Type B pancreatic cell (in vitro differentiated cells): ENCODE measurements at regions not wholly inside any gene's neighbourhood (a gene's known extent, or its start where the extent isn't known, plus 50 kb on each side); places are given as distances from the start of the nearest gene placed in this dataset.

Source experiments
- DNase-seq: peaks from one replicate; pipeline ENCODE4 v3.0.0; 2021; ENCODE audit warnings: mixed read lengths; ENCODE audit not compliant: unreplicated experiment; ENCODE audit errors: extremely low spot score
- H3K27ac Mint-ChIP-seq: 2 replicates; pipeline ENCODE4 v1.8.0; 2021; ENCODE audit warnings: mild to moderate bottlenecking, mixed read lengths
- H3K27me3 Mint-ChIP-seq: 2 replicates; pipeline ENCODE4 v1.8.0; 2021; ENCODE audit warnings: mixed read lengths
- H3K36me3 Mint-ChIP-seq: 2 replicates; pipeline ENCODE4 v1.8.0; 2021; ENCODE audit warnings: mixed read lengths
- H3K4me1 Mint-ChIP-seq: one replicate; pipeline ENCODE4 v1.8.0; 2021; ENCODE audit warnings: mixed read lengths; ENCODE audit not compliant: unreplicated experiment
- H3K4me3 Mint-ChIP-seq: 2 replicates; pipeline ENCODE4 v1.8.0; 2021; ENCODE audit warnings: mild to moderate bottlenecking, mixed read lengths
- H3K9me3 Mint-ChIP-seq: 2 replicates; pipeline ENCODE4 v1.8.0; 2021; ENCODE audit warnings: mixed read lengths
- TF ChIP-seq, protein P1 (sequence below): fragments of 200-600 bp; sonication (generic); conservative IDR thresholded peaks from 2 replicates; pipeline ENCODE4 v1.5.0; 2021; ENCODE audit warnings: antibody characterized with exemption, mild to moderate bottlenecking

GRCh38 chr6:91358986-91359385 lies 772.1 kb upstream of the MAP3K7 start:
- no peak overlapping the region for H3K27ac Mint-ChIP-seq

DNA sequence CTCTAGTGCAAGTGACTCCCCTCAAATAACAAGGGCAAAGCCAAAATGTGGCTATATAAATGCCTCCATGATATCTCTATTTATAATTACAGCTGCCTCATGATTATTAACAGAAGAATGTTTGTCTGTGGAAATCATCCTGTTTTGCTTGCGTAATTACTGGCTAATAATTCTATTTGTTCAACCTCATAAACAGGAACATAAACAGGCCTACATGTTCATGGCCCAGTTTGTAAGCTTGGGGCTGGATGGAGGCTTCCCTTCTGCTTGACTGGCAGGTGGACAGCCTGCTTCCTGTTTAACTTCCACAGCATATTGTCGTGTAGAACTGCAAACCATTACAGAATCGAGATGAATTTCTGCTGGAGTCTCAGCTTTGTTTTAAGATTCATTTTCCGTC lies 766.0 kb upstream of the MAP3K7 start:
- no peaks in the 10 kb centered on the region for H3K27me3 Mint-ChIP-seq
- TF ChIP-seq, protein P1, sequence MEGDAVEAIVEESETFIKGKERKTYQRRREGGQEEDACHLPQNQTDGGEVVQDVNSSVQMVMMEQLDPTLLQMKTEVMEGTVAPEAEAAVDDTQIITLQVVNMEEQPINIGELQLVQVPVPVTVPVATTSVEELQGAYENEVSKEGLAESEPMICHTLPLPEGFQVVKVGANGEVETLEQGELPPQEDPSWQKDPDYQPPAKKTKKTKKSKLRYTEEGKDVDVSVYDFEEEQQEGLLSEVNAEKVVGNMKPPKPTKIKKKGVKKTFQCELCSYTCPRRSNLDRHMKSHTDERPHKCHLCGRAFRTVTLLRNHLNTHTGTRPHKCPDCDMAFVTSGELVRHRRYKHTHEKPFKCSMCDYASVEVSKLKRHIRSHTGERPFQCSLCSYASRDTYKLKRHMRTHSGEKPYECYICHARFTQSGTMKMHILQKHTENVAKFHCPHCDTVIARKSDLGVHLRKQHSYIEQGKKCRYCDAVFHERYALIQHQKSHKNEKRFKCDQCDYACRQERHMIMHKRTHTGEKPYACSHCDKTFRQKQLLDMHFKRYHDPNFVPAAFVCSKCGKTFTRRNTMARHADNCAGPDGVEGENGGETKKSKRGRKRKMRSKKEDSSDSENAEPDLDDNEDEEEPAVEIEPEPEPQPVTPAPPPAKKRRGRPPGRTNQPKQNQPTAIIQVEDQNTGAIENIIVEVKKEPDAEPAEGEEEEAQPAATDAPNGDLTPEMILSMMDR: no peak
- no peaks in the 10 kb centered on the region for H3K4me1 Mint-ChIP-seq
- no peaks in the 10 kb centered on the region for H3K36me3 Mint-ChIP-seq
- no peaks in the 10 kb centered on the region for H3K9me3 Mint-ChIP-seq
- H3K27ac Mint-ChIP-seq: no peak overlapping the region
- no peak for DNase-seq
- H3K4me3 Mint-ChIP-seq: no peak overlapping the region

More at GRCh38 chr6:91358986-91359385, 772.1 kb upstream of the MAP3K7 start:
- no peak for DNase-seq
- TF ChIP-seq, protein P1: no peak
- H3K36me3 Mint-ChIP-seq: no peaks in the 10 kb centered on the region
- no peak overlapping the region for H3K4me3 Mint-ChIP-seq
- no peaks in the 10 kb centered on the region for H3K4me1 Mint-ChIP-seq
- peaks cover 4% of the 10 kb centered on the region for H3K9me3 Mint-ChIP-seq
- H3K27me3 Mint-ChIP-seq: no peaks in the 10 kb centered on the region

GRCh38 chr6:91352321-91352720 lies 765.4 kb upstream of the MAP3K7 start:
- DNase-seq: no peak
- no peaks in the 10 kb centered on the region for H3K27me3 Mint-ChIP-seq
- H3K9me3 Mint-ChIP-seq: no peaks in the 10 kb centered on the region
- TF ChIP-seq, protein P1: no peak
- H3K4me1 Mint-ChIP-seq: no peaks in the 10 kb centered on the region
- no peaks in the 10 kb centered on the region for H3K36me3 Mint-ChIP-seq
- H3K27ac Mint-ChIP-seq: no peak overlapping the region
- H3K4me3 Mint-ChIP-seq: no peak overlapping the region

DNA sequence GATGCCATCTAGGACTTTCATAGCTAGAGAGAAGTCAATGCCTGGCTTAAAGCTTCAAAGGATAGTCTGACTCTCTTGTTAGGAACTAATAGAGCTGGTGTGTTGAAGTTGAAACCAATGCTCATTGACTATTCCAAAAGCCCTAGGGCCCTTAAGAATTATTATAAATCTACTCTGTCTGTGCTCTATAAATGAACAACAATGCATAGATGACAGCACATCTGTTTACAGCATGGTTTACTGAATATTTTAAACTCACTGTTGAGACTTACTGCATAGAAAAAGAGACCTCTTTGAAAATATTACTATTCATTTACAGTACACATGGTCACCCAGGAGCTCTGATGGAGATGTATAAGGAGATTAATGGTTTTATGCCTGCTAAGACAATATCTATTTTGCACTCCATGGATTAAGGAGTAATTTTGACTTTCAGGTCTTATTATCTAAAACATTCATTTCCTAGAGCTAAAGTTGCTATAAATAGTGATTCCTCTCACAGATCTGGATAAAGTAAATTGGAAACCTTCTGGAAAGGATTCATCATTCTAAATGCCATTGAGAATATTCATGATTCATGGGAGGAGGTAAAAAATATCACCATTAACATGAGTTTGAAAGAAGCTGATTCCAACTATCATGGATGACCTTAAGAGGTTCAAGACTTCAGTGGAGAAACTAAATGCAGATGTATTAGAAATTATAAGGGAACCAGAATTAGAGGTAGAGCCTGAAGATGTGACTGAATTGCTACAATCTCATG lies 763.5 kb upstream of the MAP3K7 start:
- TF ChIP-seq, protein P1: no peak
- no peaks in the 10 kb centered on the region for H3K36me3 Mint-ChIP-seq
- no peaks in the 10 kb centered on the region for H3K9me3 Mint-ChIP-seq
- no peaks in the 10 kb centered on the region for H3K4me1 Mint-ChIP-seq
- no peak overlapping the region for H3K27ac Mint-ChIP-seq
- DNase-seq: no peak
- no peaks in the 10 kb centered on the region for H3K27me3 Mint-ChIP-seq
- no peak overlapping the region for H3K4me3 Mint-ChIP-seq

DNA sequence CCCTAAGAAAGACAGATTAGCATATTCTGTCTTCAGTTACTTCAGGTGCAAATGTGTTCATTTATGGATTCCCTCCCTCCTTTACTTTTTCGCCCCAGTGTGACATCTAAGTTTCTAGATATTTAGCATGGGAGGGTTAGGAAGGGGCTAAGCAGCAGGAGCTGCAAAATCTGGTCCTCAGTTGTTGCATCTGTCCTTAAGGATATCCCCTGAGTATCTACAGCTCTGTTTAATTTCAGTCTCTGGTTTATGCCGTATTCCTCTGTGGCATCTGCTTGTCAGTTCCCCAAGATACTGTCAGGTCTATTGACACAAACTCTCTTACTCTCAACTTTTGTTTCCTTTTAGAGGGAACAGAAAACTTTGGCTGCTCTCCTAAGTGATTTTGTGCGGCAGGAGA lies 754.6 kb upstream of the MAP3K7 start:
- Mint-ChIP-seq H3K4me1 (no peaks in the 10 kb centered on the region), H3K27me3 (peaks cover 3% of the 10 kb centered on the region), H3K4me3 (no peak overlapping the region), H3K9me3 (peaks cover 7% of the 10 kb centered on the region), H3K36me3 (no peaks in the 10 kb centered on the region), H3K27ac (no peak overlapping the region)
- TF ChIP-seq, protein P1: no peak
- no peak for DNase-seq
